GM21576 (cell line): ENCODE measurements at regions not wholly inside any gene's neighbourhood (a gene's known extent, or its start where the extent isn't known, plus 50 kb on each side); places are given as distances from the start of the nearest gene placed in this dataset.
"Not testable (repeated sequence)": the region's sequence is repeated elsewhere in the genome, so short reads cannot be mapped to it uniquely, and the experiment has no call there.

Experiments used
- ATAC-seq: cut with Tn5 transposase; IDR thresholded peaks from one replicate; pipeline ENCODE4 v1.9.1; 2021; ENCODE audit warnings: mild to moderate bottlenecking, moderate library complexity; ENCODE audit not compliant: unreplicated experiment

DNA sequence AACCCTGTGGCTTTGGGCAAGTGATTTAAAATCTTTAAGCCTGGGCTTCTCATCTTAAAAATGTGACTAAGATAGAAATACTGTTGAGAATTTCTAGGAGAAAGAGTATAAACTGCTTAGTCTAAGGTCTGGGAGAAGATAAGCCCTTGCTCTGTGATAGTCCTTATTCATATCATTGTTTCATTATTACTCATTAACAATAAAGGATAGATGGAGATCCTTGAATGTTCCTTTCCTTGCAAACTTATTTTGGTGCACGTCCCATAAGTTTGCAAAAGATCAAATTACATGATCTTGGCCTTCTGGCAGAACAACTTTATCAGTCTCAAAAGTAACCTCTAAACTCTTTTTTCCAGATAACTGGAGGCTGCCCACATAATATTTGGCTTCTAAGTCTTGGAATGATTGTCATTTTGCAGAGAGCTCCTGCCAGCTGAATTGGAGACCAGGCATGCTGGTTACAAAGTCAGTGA is 138.3 kb downstream of the FAM124B start:
- ATAC-seq, result no peak

- no peak for ATAC-seq
Measured at GRCh38 chr2:224261326-224261725, 140.6 kb downstream of the FAM124B start.

- no peak for ATAC-seq
Measured at GRCh38 chr2:224260372-224261020, 141.4 kb downstream of the FAM124B start.

- no peak for ATAC-seq
Measured at GRCh38 chr2:224259831-224260230, 142.1 kb downstream of the FAM124B start.

GRCh38 chr2:224258059-224258458 is 143.8 kb downstream of the FAM124B start:
- no peak for ATAC-seq

- no peak for ATAC-seq
Measured at GRCh38 chr2:224257156-224257555, 144.8 kb downstream of the FAM124B start.

- ATAC-seq, result no peak
Measured at GRCh38 chr2:224253464-224253863, 148.4 kb downstream of the FAM124B start.

DNA sequence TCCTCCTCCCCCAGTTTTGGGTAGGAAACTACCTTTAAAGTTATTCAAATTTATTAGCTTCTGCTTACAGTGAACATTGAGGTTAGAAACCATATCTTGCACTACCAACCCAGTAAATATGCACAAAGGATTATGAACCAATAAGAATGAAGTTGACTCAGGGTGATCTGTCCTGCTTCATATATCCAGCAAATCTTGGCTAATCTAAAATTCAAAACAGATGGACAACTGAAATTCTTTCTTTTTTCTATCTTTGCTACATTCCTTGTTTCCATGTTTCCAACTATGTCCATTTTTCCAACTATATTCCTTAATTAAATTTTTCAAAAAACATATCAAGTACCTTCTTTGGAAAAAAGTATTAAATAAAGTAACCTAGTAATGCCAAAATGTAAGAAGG is 149.3 kb downstream of the FAM124B start:
- no peak for ATAC-seq

DNA sequence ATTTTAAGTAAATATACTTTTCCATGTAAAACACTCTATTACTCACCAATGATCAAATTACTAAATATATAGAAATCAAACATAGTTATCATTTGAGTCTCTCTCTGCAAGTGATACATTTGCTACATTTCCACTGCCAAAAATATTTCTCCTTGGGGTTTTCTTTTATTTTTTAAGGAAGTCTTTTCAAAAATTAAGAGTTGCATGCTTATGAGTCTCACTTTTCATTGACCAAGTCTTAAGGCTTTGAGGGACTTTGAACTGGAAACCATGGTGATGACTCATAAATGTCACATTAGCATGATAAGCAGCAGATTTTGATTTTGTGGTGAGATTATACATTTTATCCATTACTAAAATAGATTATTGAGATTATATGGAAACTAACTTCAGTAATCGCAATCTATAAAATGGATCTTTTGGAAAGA is 152.9 kb downstream of the FAM124B start:
- ATAC-seq, result no peak

DNA sequence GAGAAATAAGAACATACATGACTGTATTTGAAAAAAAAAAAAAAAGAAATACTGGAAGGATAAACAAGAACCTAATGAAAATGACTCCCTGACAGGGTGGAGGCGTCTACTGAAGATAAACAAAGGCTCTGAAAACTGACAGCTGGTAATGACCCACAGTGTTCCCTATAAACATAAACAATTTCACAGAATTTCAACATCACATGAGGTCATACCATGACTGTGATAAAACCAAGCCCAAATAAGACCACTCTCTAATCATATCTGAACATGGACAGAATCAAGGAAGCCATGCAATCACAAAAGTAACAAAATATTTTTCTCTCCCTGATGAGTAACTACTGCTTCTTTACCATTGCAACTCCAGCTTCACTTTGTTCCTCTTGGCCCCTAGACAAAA is 159.3 kb downstream of the FAM124B start:
- ATAC-seq, result no peak

DNA sequence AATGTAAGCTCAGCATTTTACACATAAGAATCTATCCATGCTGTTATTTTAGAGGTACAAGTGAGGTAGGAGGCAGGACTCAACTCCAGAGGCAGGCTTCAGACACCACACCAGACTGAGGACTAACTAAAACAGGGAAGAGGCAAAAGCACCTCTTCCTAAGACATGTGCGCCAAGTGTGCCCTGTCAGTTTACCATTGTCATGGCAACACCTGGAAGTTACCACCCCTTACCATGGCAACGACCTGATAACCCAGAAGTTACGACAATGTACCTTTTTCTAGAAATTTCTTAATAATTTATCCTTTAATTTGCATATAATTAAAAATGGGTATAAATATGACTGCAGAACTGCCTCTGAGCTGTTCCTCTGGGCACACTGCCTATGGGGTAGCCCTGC is 160.1 kb downstream of the FAM124B start:
- ATAC-seq, result no peak

GRCh38 chr2:224241001-224241400 is 160.9 kb downstream of the FAM124B start:
- ATAC-seq, result no peak

- ATAC-seq, result no peak
Measured at GRCh38 chr2:224223851-224224555, 177.9 kb downstream of the FAM124B start.

GRCh38 chr2:224222974-224223373 is 178.9 kb downstream of the FAM124B start:
- no peak for ATAC-seq

DNA sequence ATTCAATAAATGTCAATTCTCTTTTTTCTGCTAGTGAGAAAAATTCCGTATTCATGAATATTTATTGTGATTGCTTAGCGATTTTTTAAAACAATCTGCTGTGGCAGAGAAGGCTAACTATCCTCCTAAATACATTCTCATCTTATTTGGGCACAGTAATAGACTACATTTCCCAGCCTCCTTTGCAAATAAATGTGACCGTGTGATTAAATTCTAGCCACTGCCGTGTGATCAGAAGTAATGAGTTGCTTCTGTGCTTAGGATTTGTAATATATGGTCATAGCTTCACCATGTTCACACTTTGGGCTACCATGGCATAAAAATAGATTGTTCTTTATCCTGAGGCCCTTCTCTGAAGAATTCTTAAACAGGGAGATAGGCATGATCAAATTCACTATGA is 179.6 kb downstream of the FAM124B start:
- no peak for ATAC-seq

DNA sequence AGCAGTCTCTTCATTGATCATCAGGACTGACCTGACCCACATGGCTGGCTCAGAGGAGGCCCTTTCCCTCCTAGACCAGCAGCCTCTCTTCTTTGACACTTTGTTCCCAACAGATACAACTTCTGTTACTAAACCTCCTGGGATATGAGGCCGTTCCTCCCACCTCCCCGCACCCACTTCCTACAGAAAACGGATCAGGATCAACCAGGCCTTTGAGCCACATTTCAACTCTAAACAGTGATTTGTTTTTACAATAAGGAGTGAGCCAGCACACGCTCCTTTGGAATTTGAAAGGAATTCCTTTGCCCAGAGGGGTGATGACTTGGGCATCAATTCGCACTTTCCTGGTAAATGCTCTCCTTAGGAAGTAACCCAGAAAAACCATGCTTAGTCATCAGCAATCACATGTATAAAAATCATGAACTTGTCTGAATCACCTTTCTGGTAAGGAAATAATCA is 180.4 kb downstream of the FAM124B start:
- ATAC-seq, result no peak

DNA sequence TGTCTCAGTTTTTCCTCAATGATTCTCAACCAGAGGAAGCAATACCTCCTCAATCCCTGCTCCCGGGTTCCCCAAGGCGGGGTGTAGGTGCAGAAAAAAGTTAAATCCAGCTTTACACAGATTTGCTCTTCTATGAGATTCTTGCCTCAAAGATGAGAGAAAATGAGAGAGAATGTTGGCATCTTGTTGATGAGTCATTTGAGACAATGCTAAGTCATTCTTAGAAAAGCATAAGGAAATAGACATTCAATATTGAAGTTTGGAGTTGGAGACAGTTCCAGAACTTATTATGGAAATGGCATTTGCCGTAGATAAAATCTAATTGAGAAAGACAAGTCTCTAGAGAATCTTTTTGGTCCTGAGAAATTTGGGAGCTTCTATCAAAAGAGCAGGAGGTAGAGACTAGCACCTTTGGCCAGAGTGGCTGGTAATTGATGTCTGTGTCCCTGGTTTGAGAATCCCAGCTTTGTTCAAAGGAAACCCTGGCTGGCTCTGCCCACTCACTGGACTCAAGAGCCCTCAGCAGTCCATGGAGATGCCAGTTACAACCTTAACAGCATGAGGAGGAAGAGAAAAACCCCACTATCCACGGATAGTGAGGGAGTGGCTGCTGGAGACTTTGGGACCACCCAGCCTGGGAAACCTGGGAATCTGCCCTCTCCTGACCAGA is 181.2 kb downstream of the FAM124B start:
- ATAC-seq, result no peak

DNA sequence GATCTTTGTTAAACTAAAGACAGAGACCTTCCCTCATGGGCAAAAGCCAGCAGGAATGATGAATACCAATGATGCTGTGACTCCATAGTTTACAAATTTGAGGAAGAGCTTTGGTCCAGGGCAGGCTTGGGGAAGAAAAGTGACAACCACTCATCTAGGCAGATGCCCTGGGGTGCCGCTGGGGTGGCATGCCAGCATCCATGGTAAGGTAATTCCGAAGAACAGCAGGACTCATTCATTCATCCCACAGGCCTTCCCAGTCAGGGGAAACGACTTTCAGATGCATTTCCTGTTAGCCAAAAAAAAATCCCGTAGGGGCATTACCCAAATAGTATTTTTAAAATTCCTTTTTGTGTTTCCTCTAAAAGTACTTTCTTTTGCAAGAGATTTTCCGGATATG is 180.7 kb upstream of the SERPINE2 start:
- ATAC-seq, result no peak

DNA sequence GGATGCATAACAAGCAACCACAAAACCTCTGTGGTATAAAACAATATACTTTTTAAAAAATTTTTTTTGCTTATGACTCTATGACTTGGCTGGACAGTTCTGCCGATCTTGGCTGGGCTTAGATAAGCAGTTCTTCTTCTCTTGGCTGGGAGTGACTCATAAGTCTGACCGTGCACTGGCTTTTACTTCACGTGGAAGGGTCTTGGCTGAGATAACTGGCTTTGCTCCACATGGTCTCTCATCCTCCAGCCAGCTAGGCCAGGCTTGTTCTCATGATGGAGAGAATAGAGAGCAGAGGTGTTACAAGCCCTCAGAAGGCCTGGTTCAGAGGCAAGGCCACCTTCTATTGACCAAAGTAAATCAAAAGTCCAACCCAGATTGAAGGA is 178.9 kb upstream of the SERPINE2 start:
- ATAC-seq, result no peak

- ATAC-seq, result no peak
Measured at GRCh38 chr2:224217233-224217961, 178.3 kb upstream of the SERPINE2 start.

GRCh38 chr2:224215611-224216010 is 176.5 kb upstream of the SERPINE2 start:
- not testable (repeated sequence) for ATAC-seq
